Upper lobe of right lung (tissue), 1 donor: ENCODE measurements at regions not wholly inside any gene's neighbourhood (a gene's known extent, or its start where the extent isn't known, plus 50 kb on each side); places are given as distances from the start of the nearest gene placed in this dataset.

Experiments
- ATAC-seq: fragments of 200-7000 bp; cut with Tn5 transposase; one replicate; pipeline ENCODE4 v1.9.1; 2020; ENCODE audit warnings: mild to moderate bottlenecking, moderate library complexity
- DNase-seq: peaks from one replicate; pipeline ENCODE4 v3.0.0-alpha.2; 2020
- H3K27ac ChIP-seq: fragments of 200-600 bp; one replicate; pipeline ENCODE4 v1.8.0; 2022
- H3K27me3 ChIP-seq: fragments of 200-600 bp; one replicate; pipeline ENCODE4 v1.8.0; 2022; ENCODE audit warnings: mild to moderate bottlenecking
- H3K36me3 ChIP-seq: fragments of 200-600 bp; one replicate; pipeline ENCODE4 v1.8.0; 2022
- H3K4me1 ChIP-seq: fragments of 200-600 bp; one replicate; pipeline ENCODE4 v1.8.0; 2022
- H3K4me3 ChIP-seq: fragments of 200-600 bp; one replicate; pipeline ENCODE4 v1.8.0; 2022; ENCODE audit warnings: mild to moderate bottlenecking
- H3K9me3 ChIP-seq: fragments of 200-600 bp; one replicate; pipeline ENCODE4 v1.8.0; 2022
- CTCF ChIP-seq: fragments of 200-600 bp; IDR thresholded peaks from one replicate; pipeline ENCODE4 v1.8.0; 2022; ENCODE audit warnings: antibody characterized with exemption
- intact Hi-C: fragments of 100-400 bp; cut with DNase I; formaldehyde crosslinking; loops from one replicate; pipeline ENCODE4 v1.11.0; 2022
- donor health status: DM: no; HTN: yes; CAD: no; lungs with severe emphysema.

GRCh38 chr1:67605209-67605780 lies 79.7 kb upstream of the GADD45A start:
- ATAC-seq: no peak
- H3K27ac ChIP-seq: no peak overlapping the region

GRCh38 chr1:67607286-67607685 lies 77.7 kb upstream of the GADD45A start:
- DNase-seq: no peak
- Histone ChIP-seq H3K36me3 (no peaks in the 10 kb centered on the region), H3K27ac (no peak overlapping the region), H3K4me1 (no peaks in the 10 kb centered on the region), H3K4me3 (no peak overlapping the region), H3K9me3 (no peaks in the 10 kb centered on the region), H3K27me3 (no peaks in the 10 kb centered on the region)
- no peak for ATAC-seq
- intact Hi-C loops: no loop called here
- no peak for TF ChIP-seq CTCF

More at GRCh38 chr1:67605209-67605780, 79.7 kb upstream of the GADD45A start:
- intact Hi-C loops: no loop called here
- H3K27me3 ChIP-seq: no peaks in the 10 kb centered on the region
- H3K36me3 ChIP-seq: no peaks in the 10 kb centered on the region
- H3K9me3 ChIP-seq: no peaks in the 10 kb centered on the region
- TF ChIP-seq CTCF: no peak
- DNase-seq: no peak
- H3K4me1 ChIP-seq: no peaks in the 10 kb centered on the region
- H3K4me3 ChIP-seq: no peak overlapping the region

- Histone ChIP-seq H3K4me3 (no peak overlapping the region), H3K27ac (no peak overlapping the region), H3K4me1 (no peaks in the 10 kb centered on the region), H3K9me3 (no peaks in the 10 kb centered on the region), H3K36me3 (no peaks in the 10 kb centered on the region), H3K27me3 (no peaks in the 10 kb centered on the region)
- DNase-seq (no peak), ATAC-seq (no peak)
- TF ChIP-seq CTCF: no peak
- intact Hi-C loops: no loop called here
These were observed 77.3 kb upstream of the GADD45A start for GRCh38 chr1:67607699-67608098.

GRCh38 chr1:67608661-67609576 lies 76.1 kb upstream of the GADD45A start:
- intact Hi-C loops: no loop called here

More at GRCh38 chr1:67608661-67609576, 76.1 kb upstream of the GADD45A start:
- ATAC-seq (no peak), DNase-seq (no peak)
- no peaks in the 10 kb centered on the region for H3K9me3 ChIP-seq
- TF ChIP-seq CTCF: no peak
- H3K27me3 ChIP-seq: no peaks in the 10 kb centered on the region
- no peak overlapping the region for H3K27ac ChIP-seq
- no peak overlapping the region for H3K4me3 ChIP-seq
- H3K4me1 ChIP-seq: no peaks in the 10 kb centered on the region
- H3K36me3 ChIP-seq: no peaks in the 10 kb centered on the region
